ENCODE measurements at regions not wholly inside any gene's neighbourhood (a gene's known extent, or its start where the extent isn't known, plus 50 kb on each side); places are given as distances from the start of the nearest gene placed in this dataset.

- TF ChIP-seq SIX5 (IDR thresholded peaks at IDR 0.05; ENCODE audit: low read depth, low read length, severe bottlenecking) = no peak
- no peak for TF ChIP-seq KLF5 (IDR thresholded peaks at IDR 0.05; ENCODE audit: partially characterized antibody)
- no peak for TF ChIP-seq EP300 (IDR thresholded peaks at IDR 0.05; ENCODE audit: borderline replicate concordance in 1 of 2, control insufficient read depth in 1 of 2, low read depth in 2 of 2, low read length in 2 of 2)
- no peak for TF ChIP-seq ZNF274 (IDR thresholded peaks at IDR 0.05; ENCODE audit: insufficient read depth, insufficient read length)
Observed at GRCh38 chr10:10295537-10295936, 722.1 kb upstream of the CELF2 start (continued).

- Histone ChIP-seq H3K79me2 (ENCODE audit: control insufficient read depth, insufficient read depth, low read length) (no peaks in the 10 kb centered on the region), H3K9me3 (replicated peaks; ENCODE audit: control insufficient read depth, insufficient read depth, low read length) (no peaks in the 10 kb centered on the region), H3K4me1 (ENCODE audit: control insufficient read depth, insufficient read depth, low read length) (no peaks in the 10 kb centered on the region), H3K4me2 (ENCODE audit: control insufficient read depth, insufficient read depth) (no peak overlapping the region), H3K4me3 (no peak overlapping the region), H2AFZ (ENCODE audit: control insufficient read depth, low read depth, low read length) (no peak overlapping the region), H3K27ac (ENCODE audit: control insufficient read depth, insufficient read depth) (no peak overlapping the region), H3K9ac (ENCODE audit: control insufficient read depth, insufficient read depth, low read length) (no peak overlapping the region), H3K36me3 (ENCODE audit: control insufficient read depth in 2 of 2, insufficient read depth in 2 of 2, low read length in 1 of 2) (no peaks in the 10 kb centered on the region), H3K27me3 (replicated peaks in 1 of 2; ENCODE audit: control insufficient read depth in 2 of 2, insufficient read depth in 2 of 2, low read length in 1 of 2) (no peaks in the 10 kb centered on the region), H4K20me1 (ENCODE audit: control insufficient read depth, insufficient read depth) (no peaks in the 10 kb centered on the region)
- in situ Hi-C loops (cut with MboI) (no loop called here), intact Hi-C loops (cut with micrococcal nuclease; ENCODE audit: unreplicated experiment) (no loop called here)
- RAD21 ChIA-PET (ENCODE audit: unreplicated experiment) = no interaction called here
- 0% methylated on average over 3 of the region's 3 CpGs for WGBS (ENCODE audit: insufficient coverage, insufficient replicate concordance, low lambda C conversion rate, missing lambda C conversion rate)
- BruUV-seq (replicated peaks) = no TSS peak
- CTCF ChIA-PET = no interaction called here
- SMC1A ChIA-PET (ENCODE audit: uncharacterized antibody, unreplicated experiment) = interaction anchor here (0.6 kb wide), 1 partner anchor 10 kb away, joined by 3 read pairs; no protein-coding TSS in a partner anchor
- POLR2A ChIA-PET = no interaction called here
- FAIRE-seq (no peak), DNase-seq (ENCODE audit: low read depth, low spot score) (no peak), ATAC-seq (no peak)
- TF ChIP-seq NFIC (IDR thresholded peaks at IDR 0.05; ENCODE audit: low read depth, low read length) (no peak), CBX5 (IDR thresholded peaks at IDR 0.05; ENCODE audit: low read depth) (no peak), SREBF1 (IDR thresholded peaks at IDR 0.05; ENCODE audit: low read length) (no peak), MTA2 (IDR thresholded peaks at IDR 0.05; ENCODE audit: low read depth) (no peak), BMI1 (IDR thresholded peaks at IDR 0.05; ENCODE audit: borderline replicate concordance) (no peak), TCF7 (IDR thresholded peaks at IDR 0.05; ENCODE audit: borderline replicate concordance) (no peak), BCLAF1 (IDR thresholded peaks at IDR 0.05) (no peak), ZNF622 (IDR thresholded peaks at IDR 0.05) (no peak), EED (IDR thresholded peaks at IDR 0.05; ENCODE audit: low read depth) (no peak), BHLHE40 (IDR thresholded peaks at IDR 0.05; ENCODE audit: borderline replicate concordance in 1 of 2, low read depth in 2 of 2, low read length in 1 of 2) (no peak), PRDM15 (CRISPR knock-in tag; IDR thresholded peaks at IDR 0.05) (no peak), GABPA (IDR thresholded peaks at IDR 0.05; ENCODE audit: low read depth) (no peak), SREBF2 (IDR thresholded peaks at IDR 0.05; ENCODE audit: low read length) (no peak), SMAD1 (IDR thresholded peaks at IDR 0.05; ENCODE audit: low read depth, partially characterized antibody) (no peak), ASH2L (IDR thresholded peaks at IDR 0.05; ENCODE audit: borderline replicate concordance, low read depth) (no peak)
Observed at GRCh38 chr10:10302689-10303088, 715.0 kb upstream of the CELF2 start.
